ENCODE measurements at regions not wholly inside any gene's neighbourhood (a gene's known extent, or its start where the extent isn't known, plus 50 kb on each side); places are given as distances from the start of the nearest gene placed in this dataset.

DNA sequence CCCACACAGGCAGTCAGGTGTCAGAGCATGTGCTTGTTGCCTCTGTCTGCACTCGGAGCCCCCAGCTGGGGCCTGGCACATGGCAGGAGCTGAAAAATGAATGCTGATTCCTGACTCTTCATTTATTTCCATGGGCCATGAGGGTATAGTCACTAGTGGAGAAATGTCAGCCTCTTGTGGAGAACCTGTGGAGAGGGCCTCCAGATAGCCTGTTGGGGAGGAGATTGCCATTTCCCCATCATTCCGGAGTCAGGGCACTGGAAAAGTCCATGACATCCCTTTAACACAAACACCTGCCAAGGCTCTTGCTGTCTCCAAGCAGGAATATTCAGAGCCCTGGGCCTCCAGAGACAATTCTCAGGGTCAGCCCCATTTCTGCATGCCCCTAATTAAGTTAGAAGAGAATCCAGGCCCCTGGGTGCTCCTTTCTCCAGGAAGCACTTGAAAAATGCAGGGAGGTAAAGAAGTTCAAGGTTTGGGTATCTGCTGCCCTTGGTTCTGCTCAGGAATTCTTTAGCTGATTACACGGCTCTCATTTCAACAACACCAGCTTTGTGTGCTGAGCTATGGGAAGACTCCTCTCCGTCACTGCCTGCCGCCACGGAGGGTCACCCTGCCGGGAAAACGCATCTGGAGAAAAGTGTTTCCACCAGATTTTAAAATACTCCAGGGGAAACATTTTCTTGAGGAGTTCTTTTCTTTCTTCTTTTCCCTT is 311.3 kb downstream of the MYCN start:
- no peaks in the 10 kb centered on the region for H3K36me3 Mint-ChIP-seq

DNA sequence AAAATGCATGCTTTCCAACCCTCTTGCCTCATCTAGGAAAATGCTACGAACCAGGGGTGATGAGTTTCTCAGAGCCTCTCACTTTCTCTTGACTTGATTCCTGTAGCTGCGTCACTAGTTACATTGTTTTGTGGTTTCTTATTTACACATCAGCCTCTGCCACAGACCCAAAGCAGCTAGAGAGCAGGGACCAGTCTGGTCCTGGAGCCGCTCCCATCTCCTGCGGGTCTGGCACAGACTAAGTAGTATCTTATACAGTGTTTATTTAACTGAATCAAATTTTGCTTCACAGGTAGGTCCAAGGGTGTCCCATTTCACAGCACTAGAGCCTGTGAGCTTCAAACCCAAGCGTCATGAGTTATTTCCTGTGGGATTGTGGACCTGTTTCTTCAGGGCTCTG is 310.5 kb downstream of the MYCN start:
- H3K27ac ChIP-seq (ENCODE audit: low read depth, low read length): no peak overlapping the region
- no peak for DNase-seq

More for the DNA sequence above, 311.3 kb downstream of the MYCN start:
- no peaks in the 10 kb centered on the region for H3K4me1 ChIP-seq (ENCODE audit: control insufficient read depth in 2 of 2, insufficient read depth in 2 of 2, low read length in 2 of 2)
- ATAC-seq (no peak), DNase-seq (no peak)
- no peaks in the 10 kb centered on the region for H3K9me3 Mint-ChIP-seq
- H3K27ac Mint-ChIP-seq: no peak overlapping the region
- no peak overlapping the region for H3K4me3 ChIP-seq (ENCODE audit: low read length)
- H3K27me3 Mint-ChIP-seq: peaks cover 0 to 10% (median 3%) of the 10 kb centered on the region in 5 donors
- no peaks in the 10 kb centered on the region for H3K9me3 ChIP-seq (ENCODE audit: control insufficient read depth in 2 of 3, low read length in 3 of 3)
- ChIA-PET POLR2A (no interaction called here), CTCF (no interaction called here)
- H3K4me3 Mint-ChIP-seq: no peak overlapping the region
- intact Hi-C loops (cut with micrococcal nuclease): no loop called here
- H3K36me3 ChIP-seq (ENCODE audit: control insufficient read depth in 2 of 3, insufficient read depth in 3 of 3, low read length in 3 of 3): no peaks in the 10 kb centered on the region
- peaks cover 0 to 3% (median 0%) of the 10 kb centered on the region in 7 donors for H3K4me1 Mint-ChIP-seq
- H3K27me3 ChIP-seq (ENCODE audit: control insufficient read depth in 2 of 2, insufficient read depth in 2 of 2, low read length in 2 of 2): no peaks in the 10 kb centered on the region
- no peak overlapping the region for H3K27ac ChIP-seq (ENCODE audit: low read depth, low read length)

DNA sequence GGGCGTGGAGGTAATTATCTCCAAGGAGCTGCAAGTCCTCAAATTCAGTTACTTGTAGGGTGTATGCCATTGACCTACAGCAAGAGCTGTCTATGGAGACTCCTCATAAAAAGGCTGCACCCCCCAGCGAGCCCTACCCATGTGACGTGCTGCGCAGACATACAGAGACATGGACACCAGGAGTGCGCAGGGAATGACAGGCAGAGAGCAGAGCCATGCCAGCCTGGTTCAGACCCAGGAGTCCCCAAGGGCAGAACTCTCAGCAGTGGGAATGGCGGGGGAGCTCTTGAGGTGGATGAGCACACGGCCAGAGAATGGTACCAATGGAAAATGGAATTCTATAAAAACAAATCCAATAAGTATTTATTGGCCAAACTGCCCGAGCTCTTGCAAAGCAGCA is 310.1 kb downstream of the MYCN start:
- Mint-ChIP-seq H3K9me3 (no peaks in the 10 kb centered on the region), H3K27me3 (peaks cover 0 to 10% (median 3%) of the 10 kb centered on the region in 5 donors), H3K4me3 (no peak overlapping the region), H3K27ac (no peak overlapping the region), H3K36me3 (no peaks in the 10 kb centered on the region), H3K4me1 (no peaks in the 10 kb centered on the region)
- ATAC-seq (no peak), DNase-seq (no peak)
- ChIA-PET POLR2A (no interaction called here), CTCF (no interaction called here)
- Histone ChIP-seq H3K27me3 (ENCODE audit: control insufficient read depth in 2 of 2, insufficient read depth in 2 of 2, low read length in 2 of 2) (no peaks in the 10 kb centered on the region), H3K36me3 (ENCODE audit: control insufficient read depth in 2 of 3, insufficient read depth in 3 of 3, low read length in 3 of 3) (no peaks in the 10 kb centered on the region), H3K4me3 (ENCODE audit: low read length) (no peak overlapping the region), H3K9me3 (ENCODE audit: control insufficient read depth in 2 of 3, low read length in 3 of 3) (no peaks in the 10 kb centered on the region), H3K4me1 (ENCODE audit: control insufficient read depth in 2 of 2, insufficient read depth in 2 of 2, low read length in 2 of 2) (no peaks in the 10 kb centered on the region), H3K27ac (ENCODE audit: low read depth, low read length) (no peak overlapping the region)
- intact Hi-C loops (cut with micrococcal nuclease): no loop called here

More for the DNA sequence above, 310.5 kb downstream of the MYCN start:
- Mint-ChIP-seq H3K9me3 (no peaks in the 10 kb centered on the region), H3K27ac (no peak overlapping the region), H3K4me1 (no peaks in the 10 kb centered on the region), H3K27me3 (peaks cover 0 to 10% (median 3%) of the 10 kb centered on the region in 5 donors), H3K36me3 (no peaks in the 10 kb centered on the region), H3K4me3 (no peak overlapping the region)
- intact Hi-C loops (cut with micrococcal nuclease): no loop called here
- no peaks in the 10 kb centered on the region for H3K27me3 ChIP-seq (ENCODE audit: control insufficient read depth in 2 of 2, insufficient read depth in 2 of 2, low read length in 2 of 2)
- POLR2A ChIA-PET: no interaction called here
- H3K4me3 ChIP-seq (ENCODE audit: low read length): no peak overlapping the region
- no peak for ATAC-seq
- no peaks in the 10 kb centered on the region for H3K4me1 ChIP-seq (ENCODE audit: control insufficient read depth in 2 of 2, insufficient read depth in 2 of 2, low read length in 2 of 2)
- no peaks in the 10 kb centered on the region for H3K36me3 ChIP-seq (ENCODE audit: control insufficient read depth in 2 of 3, insufficient read depth in 3 of 3, low read length in 3 of 3)
- CTCF ChIA-PET: no interaction called here
- no peaks in the 10 kb centered on the region for H3K9me3 ChIP-seq (ENCODE audit: control insufficient read depth in 2 of 3, low read length in 3 of 3)

DNA sequence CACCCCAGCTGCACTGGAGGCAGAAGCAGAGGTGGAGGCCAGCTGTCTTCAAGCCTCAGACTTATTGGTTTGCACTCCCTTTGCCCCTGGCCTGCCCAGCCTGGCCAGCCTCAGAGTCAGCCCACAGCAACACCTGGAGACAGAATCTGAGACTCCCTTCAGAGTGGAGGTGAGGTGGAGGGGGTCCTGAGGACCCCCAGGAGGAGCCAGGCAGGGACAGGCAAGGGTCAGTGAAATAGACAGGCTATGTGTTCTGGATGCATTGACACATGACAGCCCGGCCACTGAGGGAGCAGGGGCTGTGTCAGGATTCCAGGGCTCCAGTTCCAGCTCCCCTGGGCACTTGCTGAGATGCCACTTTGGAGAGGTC is 309.7 kb downstream of the MYCN start:
- Histone ChIP-seq H3K4me1 (ENCODE audit: control insufficient read depth in 2 of 2, insufficient read depth in 2 of 2, low read length in 2 of 2) (no peaks in the 10 kb centered on the region), H3K36me3 (ENCODE audit: control insufficient read depth in 2 of 3, insufficient read depth in 3 of 3, low read length in 3 of 3) (no peaks in the 10 kb centered on the region), H3K9me3 (ENCODE audit: control insufficient read depth in 2 of 3, low read length in 3 of 3) (no peaks in the 10 kb centered on the region), H3K27ac (ENCODE audit: low read depth, low read length) (no peak overlapping the region), H3K27me3 (ENCODE audit: control insufficient read depth in 2 of 2, insufficient read depth in 2 of 2, low read length in 2 of 2) (no peaks in the 10 kb centered on the region), H3K4me3 (ENCODE audit: low read length) (no peak overlapping the region)
- intact Hi-C loops (cut with micrococcal nuclease): no loop called here
- ChIA-PET CTCF (no interaction called here), POLR2A (no interaction called here)
- H3K4me1 Mint-ChIP-seq: no peaks in the 10 kb centered on the region
- no peak overlapping the region for H3K4me3 Mint-ChIP-seq
- DNase-seq: no peak
- no peak overlapping the region for H3K27ac Mint-ChIP-seq
- H3K27me3 Mint-ChIP-seq: peaks cover 0 to 10% (median 3%) of the 10 kb centered on the region in 5 donors
- ATAC-seq: no peak
- H3K36me3 Mint-ChIP-seq: no peaks in the 10 kb centered on the region
- no peaks in the 10 kb centered on the region for H3K9me3 Mint-ChIP-seq

DNA sequence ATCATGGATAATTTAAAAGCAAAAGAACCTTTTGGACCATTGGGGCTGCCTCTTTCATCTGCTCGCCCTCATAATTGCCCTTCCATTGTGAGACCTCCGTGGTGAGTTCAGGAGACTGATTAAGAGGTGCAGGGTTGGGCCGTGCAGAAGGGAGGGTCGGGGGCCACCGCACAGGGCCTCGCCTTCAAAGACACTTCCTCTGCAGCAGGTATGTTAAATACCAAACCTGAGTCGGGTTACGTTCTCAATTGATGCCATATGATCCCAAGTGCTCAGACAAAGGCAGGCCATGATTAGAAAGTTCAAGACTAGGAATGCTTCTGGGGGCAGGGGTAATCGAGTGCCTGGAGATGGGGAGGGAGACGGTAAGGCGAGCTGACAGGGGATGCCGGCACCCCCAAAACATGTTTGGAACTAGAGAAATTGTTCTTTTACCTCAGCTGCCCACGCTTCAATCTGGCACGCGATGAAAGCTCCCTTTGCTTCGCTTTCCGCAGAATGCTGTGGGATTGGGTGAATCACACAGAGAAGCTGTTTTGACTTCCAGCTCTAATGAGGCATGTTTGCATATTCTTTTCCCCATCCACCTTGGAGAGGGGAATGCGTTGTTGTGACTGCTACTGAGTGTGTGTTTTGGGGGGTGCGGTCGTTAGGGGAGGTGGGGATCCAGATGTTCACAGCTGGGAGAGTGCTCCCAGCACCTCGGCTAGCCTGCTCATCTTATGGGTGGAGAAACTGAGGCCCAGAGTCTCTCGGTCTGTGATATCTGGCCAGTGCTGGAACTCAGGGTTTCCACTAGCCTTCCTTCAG is 309.1 kb downstream of the MYCN start:
- no peak overlapping the region for H3K27ac Mint-ChIP-seq
- H3K4me3 Mint-ChIP-seq: no peak overlapping the region
- ATAC-seq (no peak), DNase-seq (no peak)
- no peaks in the 10 kb centered on the region for H3K9me3 Mint-ChIP-seq
- H3K4me1 Mint-ChIP-seq: no peaks in the 10 kb centered on the region
- Histone ChIP-seq H3K4me3 (ENCODE audit: low read length) (no peak overlapping the region), H3K4me1 (ENCODE audit: control insufficient read depth in 2 of 2, insufficient read depth in 2 of 2, low read length in 2 of 2) (no peaks in the 10 kb centered on the region), H3K9me3 (ENCODE audit: control insufficient read depth in 2 of 3, low read length in 3 of 3) (no peaks in the 10 kb centered on the region), H3K36me3 (ENCODE audit: control insufficient read depth in 2 of 3, insufficient read depth in 3 of 3, low read length in 3 of 3) (no peaks in the 10 kb centered on the region), H3K27me3 (ENCODE audit: control insufficient read depth in 2 of 2, insufficient read depth in 2 of 2, low read length in 2 of 2) (no peaks in the 10 kb centered on the region), H3K27ac (ENCODE audit: low read depth, low read length) (no peak overlapping the region)
- ChIA-PET POLR2A (no interaction called here), CTCF (no interaction called here)
- peaks cover 0 to 6% (median 3%) of the 10 kb centered on the region in 5 donors for H3K27me3 Mint-ChIP-seq
- intact Hi-C loops (cut with micrococcal nuclease): no loop called here
- no peaks in the 10 kb centered on the region for H3K36me3 Mint-ChIP-seq

DNA sequence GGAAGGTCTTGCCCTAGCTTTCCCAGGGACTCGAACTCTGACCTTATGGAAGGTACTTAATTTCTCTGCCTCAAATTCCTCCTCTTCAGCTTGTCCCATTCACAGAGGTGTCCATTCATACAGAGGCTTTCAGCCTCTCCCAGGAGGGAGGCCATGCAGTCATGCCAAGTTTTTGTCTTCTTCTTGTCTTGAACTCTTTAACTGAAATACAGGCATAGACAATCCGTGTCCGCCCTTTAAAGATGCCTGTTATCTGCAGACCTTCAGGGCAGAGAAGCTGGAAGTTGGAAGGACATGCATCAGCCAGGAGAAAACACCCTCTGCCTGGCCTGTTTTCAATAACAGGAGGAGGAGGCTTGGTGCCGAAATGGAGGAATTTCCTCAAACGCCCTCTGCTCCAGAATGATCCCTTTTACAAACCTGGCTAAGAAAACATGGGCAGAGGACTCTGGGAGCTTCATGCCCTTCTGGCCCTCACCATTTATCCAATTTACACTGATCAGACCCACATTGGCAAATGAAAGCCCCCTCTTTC is 308.3 kb downstream of the MYCN start:
- no peaks in the 10 kb centered on the region for H3K4me1 ChIP-seq (ENCODE audit: control insufficient read depth in 2 of 2, insufficient read depth in 2 of 2, low read length in 2 of 2)
- H3K4me3 Mint-ChIP-seq: no peak overlapping the region
- H3K27me3 ChIP-seq (ENCODE audit: control insufficient read depth in 2 of 2, insufficient read depth in 2 of 2, low read length in 2 of 2): no peaks in the 10 kb centered on the region
- CTCF ChIA-PET: no interaction called here
- H3K9me3 ChIP-seq (ENCODE audit: control insufficient read depth in 2 of 3, low read length in 3 of 3): no peaks in the 10 kb centered on the region
- ATAC-seq (no peak), DNase-seq (no peak)
- intact Hi-C loops (cut with micrococcal nuclease): no loop called here
- H3K27ac ChIP-seq (ENCODE audit: low read depth, low read length): no peak overlapping the region
- POLR2A ChIA-PET: no interaction called here
- no peak overlapping the region for H3K4me3 ChIP-seq (ENCODE audit: low read length)
- no peak overlapping the region for H3K27ac Mint-ChIP-seq
- peaks cover 0 to 5% (median 3%) of the 10 kb centered on the region in 5 donors for H3K27me3 Mint-ChIP-seq
- H3K9me3 Mint-ChIP-seq: no peaks in the 10 kb centered on the region
- no peaks in the 10 kb centered on the region for H3K4me1 Mint-ChIP-seq
- no peaks in the 10 kb centered on the region for H3K36me3 Mint-ChIP-seq
- no peaks in the 10 kb centered on the region for H3K36me3 ChIP-seq (ENCODE audit: control insufficient read depth in 2 of 3, insufficient read depth in 3 of 3, low read length in 3 of 3)

Measured in naive thymus-derived CD4-positive, alpha-beta T cell (primary cell).